PC-3 (cell line): ENCODE measurements at regions not wholly inside any gene's neighbourhood (a gene's known extent, or its start where the extent isn't known, plus 50 kb on each side); places are given as distances from the start of the nearest gene placed in this dataset.

Experiments used
- CTCF ChIP-seq: fragments of 300-600 bp; sonication (generic); conservative IDR thresholded peaks from 2 replicates; pipeline ENCODE4 v1.5.1; 2017; ENCODE audit warnings: antibody characterized with exemption, low read depth, mild to moderate bottlenecking, low read length
- EZH2 ChIP-seq: fragments of 300-600 bp; sonication (generic); IDR thresholded peaks from one replicate; pipeline ENCODE4 v1.6.1; 2017; ENCODE audit warnings: antibody characterized with exemption, mild to moderate bottlenecking, low read length; ENCODE audit not compliant: unreplicated experiment

GRCh38 chr13:112193463-112194166 is 126.7 kb downstream of the SOX1 start:
- TF ChIP-seq CTCF (no peak), EZH2 (no peak)
